ENCODE measurements at regions not wholly inside any gene's neighbourhood (a gene's known extent, or its start where the extent isn't known, plus 50 kb on each side); places are given as distances from the start of the nearest gene placed in this dataset.

DNA sequence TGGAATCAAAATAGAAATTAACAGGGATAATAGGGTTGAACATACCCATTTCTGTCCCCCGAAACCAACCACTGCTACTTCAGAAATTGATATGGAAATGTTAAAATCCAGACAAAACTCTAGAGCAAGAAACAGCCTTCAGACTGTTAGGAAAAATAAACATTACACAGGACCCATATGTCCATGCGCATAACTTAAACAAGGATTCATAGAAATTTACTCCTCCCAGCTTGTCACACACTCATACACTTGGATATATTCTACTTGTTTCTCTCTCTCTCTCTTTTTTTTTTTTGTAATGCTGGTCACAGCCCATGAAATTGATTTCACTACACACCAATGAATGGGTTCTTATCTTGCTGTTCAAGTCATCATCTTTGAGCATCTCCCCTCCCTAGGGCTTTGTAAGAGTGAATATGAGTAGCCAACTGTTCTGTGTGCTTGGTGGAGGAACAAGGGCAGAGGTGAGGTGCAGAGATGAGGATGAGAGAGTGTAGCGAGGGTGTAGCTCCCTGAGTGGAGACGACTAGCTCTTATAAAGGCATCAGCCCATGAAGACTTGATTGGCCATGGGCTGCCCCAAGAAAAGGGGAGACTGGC lies 61.8 kb upstream of the MLN start:
- no peak for DNase-seq (ENCODE audit: low spot score)

- no peak for DNase-seq (ENCODE audit: low spot score)
Measured at GRCh38 chr6:33863723-33864440, 60.1 kb upstream of the MLN start.

GRCh38 chr6:33863084-33863483 lies 59.3 kb upstream of the MLN start:
- no peak for DNase-seq (ENCODE audit: low spot score)

DNA sequence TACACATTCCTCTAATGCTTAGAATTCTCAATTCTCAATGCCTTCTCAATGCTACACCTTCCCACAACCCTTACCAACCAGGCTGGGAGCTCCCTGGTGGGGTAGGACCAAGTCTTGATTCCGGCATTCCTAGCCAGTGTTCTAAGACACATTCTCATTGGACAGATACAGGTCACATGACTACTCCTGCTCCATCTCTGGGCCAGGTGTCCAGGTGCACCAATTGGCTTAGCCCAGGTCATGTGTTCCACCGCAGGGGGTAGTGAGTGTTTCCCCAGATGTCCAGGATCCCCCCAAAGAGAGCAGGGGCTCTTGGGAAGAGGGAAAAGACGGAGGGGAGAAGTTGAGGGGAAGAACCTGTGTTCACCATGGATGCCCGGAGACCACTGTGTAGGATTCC lies 58.7 kb upstream of the MLN start:
- DNase-seq (ENCODE audit: low spot score) = no peak

DNA sequence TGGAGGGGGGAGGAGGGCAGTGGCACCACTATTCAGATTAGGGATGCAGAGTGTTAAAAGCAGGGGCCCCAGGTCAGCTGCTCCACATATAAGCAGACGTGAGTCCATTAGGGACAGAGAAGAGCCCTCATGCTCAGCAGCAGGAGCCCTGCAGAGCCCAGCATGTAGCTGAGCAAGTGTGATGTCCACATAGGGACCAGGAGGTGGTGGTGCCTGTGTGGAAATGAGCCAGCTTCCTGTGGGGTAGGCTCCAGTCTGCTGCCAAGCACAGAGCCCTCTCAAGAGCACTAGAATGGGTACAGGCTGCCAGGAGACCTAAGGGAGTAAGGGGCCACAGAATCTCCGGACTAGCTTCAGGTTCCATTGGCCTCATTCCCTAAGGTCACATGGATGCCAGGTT lies 57.9 kb upstream of the MLN start:
- DNase-seq (ENCODE audit: low spot score) = no peak

DNA sequence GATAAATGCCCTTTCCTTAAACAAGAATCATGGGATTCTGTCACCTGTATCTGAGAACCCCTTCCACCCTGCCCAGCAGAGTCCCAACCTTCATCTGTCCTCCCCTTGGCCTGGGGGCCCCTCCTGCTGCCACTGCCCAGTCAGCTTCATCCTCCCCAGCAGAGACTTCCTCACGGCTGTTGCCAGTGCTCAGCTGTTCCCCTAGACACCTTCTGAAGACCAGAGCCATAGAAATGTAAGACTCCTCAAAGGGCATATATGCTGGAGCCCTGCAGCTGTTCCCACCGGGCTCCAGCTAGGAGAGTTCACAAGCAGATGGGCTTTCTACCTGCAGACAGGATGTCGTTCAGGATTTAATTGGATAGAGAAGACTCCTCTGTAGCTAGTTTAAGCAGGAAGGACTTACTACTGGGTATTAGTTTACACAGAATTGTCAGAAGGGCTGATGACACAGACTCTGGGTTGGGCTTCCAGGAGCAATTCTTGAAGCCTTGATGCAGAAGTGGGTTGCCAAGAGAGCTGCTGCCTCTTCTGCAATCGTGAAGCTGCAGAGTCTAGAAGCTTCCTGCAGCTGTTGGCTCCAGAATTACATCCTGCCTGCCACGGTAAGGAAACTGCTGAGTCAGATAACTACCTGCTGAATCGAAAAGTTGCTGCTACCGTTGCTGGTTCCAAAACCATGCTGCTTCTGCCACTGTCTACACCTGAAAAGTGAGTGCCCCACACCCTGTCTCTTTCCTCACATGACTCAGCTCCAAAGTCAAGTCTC lies 57.1 kb upstream of the MLN start:
- DNase-seq (ENCODE audit: low spot score) = no peak

DNA sequence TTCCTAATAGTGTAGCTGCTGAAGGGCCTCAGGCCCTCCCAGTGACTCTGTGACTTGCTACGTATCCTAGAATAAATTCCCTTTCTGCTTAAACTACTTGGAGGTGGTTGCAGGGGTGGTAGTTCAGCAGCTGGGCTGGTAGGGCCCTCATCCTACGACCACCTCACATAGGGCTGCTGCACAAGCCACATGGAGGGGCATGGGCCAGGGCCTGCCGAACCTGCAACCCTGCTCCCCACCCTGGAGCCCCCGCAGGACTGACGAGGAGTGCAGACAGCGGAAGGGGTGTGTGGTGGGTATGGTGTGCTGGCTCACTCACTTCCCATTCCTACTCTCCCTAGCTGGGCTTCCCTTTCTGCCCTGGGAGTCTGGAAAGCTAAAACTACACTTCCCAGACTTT lies 56.2 kb upstream of the MLN start:
- no peak for DNase-seq (ENCODE audit: low spot score)

DNA sequence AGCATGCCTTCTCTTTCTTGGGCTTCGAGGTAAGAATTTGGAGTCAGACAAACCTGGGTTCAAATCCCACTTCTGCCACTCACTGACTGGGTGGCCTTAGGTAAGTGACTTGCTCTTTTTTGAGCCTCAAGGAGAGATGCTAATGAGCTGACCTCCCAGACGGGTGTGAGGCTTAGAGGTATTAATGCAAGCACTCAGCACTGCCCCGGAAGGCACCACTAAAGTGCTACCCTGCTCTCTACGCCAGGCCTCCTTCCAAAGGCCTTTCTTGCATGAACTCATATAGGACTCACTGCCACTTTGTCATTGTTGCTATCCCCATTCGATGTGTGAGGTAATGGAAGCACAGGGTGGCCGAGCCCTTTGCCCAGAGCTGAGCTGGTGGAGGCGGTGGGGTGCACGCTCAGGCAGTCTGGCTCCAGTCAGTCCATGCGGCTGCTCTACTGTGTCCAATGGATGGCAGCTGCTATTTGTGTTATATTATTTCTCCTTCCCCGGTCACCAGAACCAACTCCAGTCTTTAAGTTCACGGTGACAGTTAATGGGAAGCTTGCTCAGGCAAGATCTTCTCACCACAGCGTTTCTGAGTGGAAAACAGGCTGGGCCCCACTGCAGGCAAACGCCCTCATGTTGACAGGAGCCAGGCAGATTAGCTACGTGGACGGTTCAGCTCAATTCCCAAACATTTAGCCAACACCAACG lies 55.2 kb upstream of the MLN start:
- no peak for DNase-seq (ENCODE audit: low spot score)

- no peak for DNase-seq (ENCODE audit: low spot score)
Measured at GRCh38 chr6:33857932-33858475, 54.2 kb upstream of the MLN start.

GRCh38 chr6:33857093-33857931 lies 53.5 kb upstream of the MLN start:
- DNase-seq (ENCODE audit: low spot score) = no peak

DNA sequence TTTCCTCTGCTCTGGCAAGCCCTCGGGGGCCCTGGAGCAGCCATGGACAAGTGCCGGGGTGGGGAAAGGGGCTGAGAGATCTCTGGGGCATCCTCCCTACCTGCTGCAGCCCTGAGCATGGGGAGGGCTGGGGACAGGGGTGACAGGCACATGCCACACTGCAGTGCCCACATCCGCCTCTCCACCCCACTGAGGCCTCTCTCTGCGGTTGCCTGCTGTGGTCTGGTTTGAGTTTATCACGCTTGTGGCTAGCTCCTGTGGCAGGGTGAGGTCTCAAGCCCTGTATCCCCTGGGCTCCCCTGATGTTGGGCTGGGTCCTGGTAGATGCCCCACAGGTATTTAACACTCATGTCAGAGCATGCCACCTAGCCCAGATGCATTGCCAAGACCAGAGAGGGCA lies 52.9 kb upstream of the MLN start:
- DNase-seq (ENCODE audit: low spot score) = no peak

DNA sequence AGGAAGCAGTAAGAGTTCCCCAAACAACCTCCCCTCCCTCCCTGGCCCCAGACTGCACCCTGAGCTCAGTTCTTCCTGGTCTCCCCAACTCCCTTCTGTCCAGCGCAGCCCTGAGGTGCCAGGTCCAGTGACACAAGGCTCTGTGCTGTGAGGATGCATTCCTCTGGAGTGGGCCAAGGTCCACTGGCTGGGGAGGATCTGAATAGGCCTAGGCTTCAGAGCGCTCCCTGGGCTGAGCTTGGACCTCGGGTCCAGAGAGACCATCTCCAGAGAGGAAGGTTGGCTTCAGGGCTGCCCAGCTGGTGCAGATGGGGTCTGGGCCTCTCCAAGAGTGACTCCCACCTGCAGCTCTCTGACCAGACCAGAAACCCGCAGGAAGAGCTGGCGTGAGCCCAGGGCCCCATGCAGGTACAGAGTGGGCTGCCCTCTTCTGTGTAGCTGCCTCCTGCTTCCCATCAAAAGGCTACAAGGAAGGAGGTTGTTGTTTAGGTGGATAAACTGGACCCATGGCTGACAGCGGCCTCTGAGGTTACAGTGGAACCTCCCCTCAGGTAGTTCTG lies 52.3 kb upstream of the MLN start:
- no peak for DNase-seq (ENCODE audit: low spot score)

- DNase-seq (ENCODE audit: low spot score) = no peak
Measured at GRCh38 chr6:33854572-33855030, 50.8 kb upstream of the MLN start.

DNA sequence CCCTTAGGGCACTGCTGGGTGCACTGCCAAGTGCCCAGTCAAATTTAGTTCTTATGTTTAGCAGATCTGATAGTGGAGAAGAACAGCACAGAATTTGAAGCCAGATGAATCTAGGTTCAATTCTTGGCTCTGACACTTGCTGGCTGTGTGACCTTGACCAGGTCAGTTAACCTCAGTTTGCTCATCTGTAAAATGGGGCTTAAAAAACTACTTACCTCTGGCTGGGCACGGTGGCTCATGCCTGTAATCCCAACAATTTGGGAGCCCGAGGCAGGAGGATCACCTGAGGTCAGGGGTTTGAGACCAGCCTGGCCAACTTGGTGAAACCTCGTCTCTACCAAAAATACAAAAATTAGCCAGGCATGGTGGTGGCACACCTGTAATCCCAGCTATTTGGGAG lies 49.9 kb upstream of the MLN start:
- no peak for DNase-seq (ENCODE audit: low spot score)

Small RNA genes in the stretch of these regions (small RNA-seq; reads per million reads assigned to genes)
- 0 reads per million in 2 experiments for gene AL138889.2
- 0 reads per million in 2 experiments for gene MIR7159
